NK-92 treated with Interleukin-12 subunit alpha and Interleukin-12 subunit beta, amount 100 ng/mL, for 24 hours (cell line): ENCODE measurements at regions not wholly inside any gene's neighbourhood (a gene's known extent, or its start where the extent isn't known, plus 50 kb on each side); places are given as distances from the start of the nearest gene placed in this dataset.

Source experiments
- DNase-seq: peaks from one replicate; lab custom pipeline; 2025; lab: John Stamatoyannopoulos, UW

- no peak for DNase-seq
Observed at GRCh38 chr5:124923131-124923530, 176.7 kb upstream of the ZNF608 start.

DNA sequence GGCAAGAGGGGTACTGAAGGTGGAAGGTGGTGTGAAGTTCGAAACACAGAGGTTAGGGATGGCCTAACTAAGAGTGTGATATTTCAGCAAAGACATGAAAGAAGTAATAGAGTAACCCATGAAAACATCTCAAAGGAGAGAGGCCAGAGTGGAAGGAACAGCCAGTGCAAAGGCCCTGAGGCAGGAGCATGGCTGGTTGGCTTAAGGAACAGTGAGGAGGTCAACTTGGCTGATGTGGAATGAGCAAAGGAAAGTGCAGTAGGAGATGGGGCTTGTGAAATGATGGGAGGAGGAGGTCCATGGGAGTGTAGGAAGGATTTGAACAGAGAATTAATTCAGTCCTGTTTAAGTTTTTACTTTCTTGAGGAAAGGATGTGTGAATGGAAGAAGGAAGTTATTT, 178.3 kb upstream of the ZNF608 start:
- no peak for DNase-seq

DNA sequence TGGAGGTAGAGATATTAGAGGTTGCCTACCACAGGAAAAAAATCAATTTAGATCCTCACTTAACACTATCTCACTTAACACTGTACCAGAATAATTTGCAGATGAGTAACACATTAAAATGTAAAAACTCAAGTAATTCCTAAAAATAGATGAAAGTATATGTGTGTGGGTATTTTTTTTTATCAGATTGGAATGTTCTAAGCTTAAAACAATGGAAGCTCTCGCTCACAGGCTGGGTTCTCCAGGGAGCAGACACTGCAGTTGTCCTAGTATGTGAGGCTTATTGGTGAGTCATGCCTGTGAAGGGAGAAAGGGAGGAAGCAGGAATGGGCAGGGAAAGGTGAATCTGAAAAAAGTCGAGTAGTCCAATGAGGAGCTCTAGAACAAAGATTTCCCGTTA, 181.3 kb upstream of the ZNF608 start:
- DNase-seq, result no peak

DNA sequence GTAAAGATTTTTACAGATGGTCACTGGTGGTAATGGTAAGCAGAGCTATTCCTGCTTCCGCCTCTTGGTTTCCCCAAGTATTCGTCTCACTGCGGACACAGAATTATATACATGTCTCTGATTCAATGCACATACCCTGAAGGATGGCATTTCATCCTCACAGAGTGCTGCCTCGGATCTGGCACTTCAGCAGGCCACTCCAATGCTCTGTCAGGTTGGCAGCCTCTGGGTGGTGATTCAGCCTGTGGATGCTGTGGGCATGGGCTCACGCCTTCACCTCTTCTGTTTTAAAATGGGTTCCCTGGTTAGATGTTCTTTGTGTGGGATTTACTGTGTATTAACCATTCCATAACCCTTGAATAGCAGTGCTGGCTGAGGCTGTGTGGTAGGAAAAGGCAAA, 182.6 kb upstream of the ZNF608 start:
- DNase-seq, result no peak

DNA sequence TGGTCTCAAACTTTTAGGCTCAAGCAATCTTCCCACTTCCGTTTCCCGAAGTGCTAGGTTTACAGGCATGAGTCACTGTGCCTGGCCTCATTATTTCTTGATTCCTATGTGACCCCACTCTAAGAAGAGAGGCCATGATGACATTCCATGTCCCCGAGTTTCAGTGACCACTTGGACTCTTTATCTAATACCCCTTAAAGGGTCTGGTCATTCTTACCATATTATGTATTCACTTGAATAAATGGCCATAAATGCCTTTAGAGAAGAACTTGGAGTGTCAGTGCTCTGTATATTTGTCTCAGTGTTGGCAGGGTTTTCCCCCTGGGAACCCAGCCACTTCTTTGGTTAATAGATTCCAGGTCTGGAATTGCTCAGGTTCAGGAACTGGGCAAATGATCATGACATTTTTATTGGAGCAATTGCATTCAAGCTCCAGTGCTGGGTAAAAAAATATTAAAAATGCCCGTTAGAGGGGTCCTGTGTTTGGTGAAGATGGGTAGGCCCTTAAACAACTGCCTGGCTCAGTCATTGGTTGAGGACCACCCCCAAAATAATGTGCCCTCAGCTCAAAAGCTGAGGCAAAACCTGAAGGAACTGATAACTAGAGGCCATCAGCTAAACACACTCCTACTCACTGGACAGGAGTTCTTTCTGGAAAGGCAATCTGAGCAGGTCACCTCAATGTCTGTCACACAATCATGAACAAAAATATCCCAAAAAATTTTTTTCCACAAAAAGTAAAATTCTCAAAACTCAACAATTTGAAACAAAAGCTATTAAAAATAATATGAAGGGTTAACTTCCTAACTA, 186.6 kb upstream of the ZNF608 start:
- no peak for DNase-seq

GRCh38 chr5:124935065-124935464, 188.6 kb upstream of the ZNF608 start:
- no peak for DNase-seq

- no peak for DNase-seq
Observed at GRCh38 chr5:124936626-124936933, 190.1 kb upstream of the ZNF608 start.

GRCh38 chr5:124941051-124942049, 194.9 kb upstream of the ZNF608 start:
- no peak for DNase-seq

DNA sequence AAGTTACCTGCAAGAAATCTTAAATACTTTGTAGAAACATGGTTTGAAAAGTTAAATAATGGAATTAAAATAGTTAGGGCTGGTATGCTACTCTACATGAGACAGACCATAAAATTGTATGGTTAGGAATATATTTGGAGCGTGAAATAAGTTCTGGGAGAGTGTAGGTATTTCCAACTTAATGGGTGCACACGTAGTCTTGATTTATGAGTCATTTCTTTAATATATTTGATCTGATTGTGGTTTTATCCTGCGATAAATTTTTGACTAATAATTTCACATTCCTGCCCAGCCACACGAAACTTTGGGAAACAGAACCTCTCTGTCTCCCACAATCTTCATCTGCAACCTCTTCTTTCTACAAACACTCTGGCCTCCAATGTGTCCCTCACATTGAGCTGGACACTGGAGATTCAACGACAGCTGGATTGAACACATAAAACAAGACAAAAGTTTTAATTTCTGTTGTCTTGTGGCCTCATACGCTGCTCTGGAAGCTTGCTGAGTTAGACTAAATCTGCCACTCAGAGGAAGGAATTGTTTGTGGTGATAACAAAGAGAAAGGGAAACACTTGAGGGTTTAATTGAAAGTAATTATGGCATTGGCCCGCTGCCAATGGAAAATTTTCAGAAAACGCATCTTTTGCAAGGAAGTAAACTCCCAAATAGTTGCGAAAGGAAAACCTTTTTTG, 201.8 kb upstream of the ZNF608 start:
- DNase-seq, result no peak

DNA sequence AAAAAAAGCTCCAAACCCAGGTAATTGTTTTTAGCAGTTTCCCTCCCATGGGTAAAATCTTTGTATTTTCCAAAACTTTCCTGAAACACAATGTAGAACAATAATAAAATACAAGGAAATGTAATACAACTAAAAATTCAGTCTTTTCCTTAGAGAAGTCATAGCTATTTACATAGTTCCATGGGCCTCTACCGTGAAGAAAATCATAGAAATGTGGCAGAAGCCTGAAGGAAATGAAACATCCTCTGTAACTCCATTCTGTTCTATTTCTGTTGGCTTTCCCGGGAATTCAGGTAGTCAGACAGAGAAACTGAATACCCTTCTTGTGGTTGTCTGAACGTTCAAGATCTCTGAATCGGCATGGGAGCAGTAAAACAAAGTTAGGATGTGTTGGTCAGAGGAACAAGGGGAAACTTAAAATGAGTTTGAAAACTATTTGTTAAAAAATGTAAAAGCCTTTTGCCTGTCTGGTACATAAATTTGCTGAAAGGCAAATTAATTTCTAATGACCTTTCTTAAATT, 202.4 kb upstream of the ZNF608 start:
- DNase-seq, result no peak

DNA sequence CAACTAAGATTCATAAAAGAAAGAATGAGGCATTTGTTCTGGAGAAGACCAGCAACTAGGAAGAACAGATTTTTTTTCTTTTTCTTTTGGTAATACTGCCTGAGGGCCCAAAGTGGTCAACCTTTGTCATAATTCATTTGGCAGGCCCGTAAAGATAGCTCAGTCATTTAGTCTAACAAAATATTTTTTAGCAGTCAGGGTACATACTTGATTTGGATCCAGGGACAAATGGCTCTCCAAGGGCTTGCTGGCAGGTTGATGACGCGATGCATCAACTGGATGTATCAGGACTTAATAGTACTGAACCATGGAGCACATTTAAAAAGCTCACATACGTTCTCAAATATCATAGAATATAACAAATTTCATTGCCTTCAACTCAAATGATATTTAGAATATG, 203.4 kb upstream of the ZNF608 start:
- DNase-seq, result no peak

- no peak for DNase-seq
Observed at GRCh38 chr5:124951105-124951504, 204.7 kb upstream of the ZNF608 start.

DNA sequence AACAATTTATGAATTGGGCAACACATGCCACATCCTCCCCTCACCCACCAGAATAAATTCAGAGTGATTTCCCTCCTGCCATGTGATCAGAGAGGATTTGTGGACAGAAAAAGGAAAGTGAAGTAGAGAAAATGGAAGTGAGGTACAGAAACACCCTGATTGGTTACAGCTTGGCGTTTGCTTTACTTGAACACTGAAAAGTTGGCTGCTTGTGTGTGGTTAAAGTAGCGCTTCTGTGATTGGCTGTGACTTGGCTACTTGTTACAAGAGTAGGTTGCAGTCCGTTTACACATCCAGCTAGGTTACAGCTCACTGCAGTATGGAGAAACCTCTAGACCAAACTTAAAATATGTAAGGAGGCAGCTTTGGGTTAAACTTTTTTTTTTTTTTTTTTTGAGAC, 205.2 kb upstream of the ZNF608 start:
- DNase-seq, result peak; percentile 20

DNA sequence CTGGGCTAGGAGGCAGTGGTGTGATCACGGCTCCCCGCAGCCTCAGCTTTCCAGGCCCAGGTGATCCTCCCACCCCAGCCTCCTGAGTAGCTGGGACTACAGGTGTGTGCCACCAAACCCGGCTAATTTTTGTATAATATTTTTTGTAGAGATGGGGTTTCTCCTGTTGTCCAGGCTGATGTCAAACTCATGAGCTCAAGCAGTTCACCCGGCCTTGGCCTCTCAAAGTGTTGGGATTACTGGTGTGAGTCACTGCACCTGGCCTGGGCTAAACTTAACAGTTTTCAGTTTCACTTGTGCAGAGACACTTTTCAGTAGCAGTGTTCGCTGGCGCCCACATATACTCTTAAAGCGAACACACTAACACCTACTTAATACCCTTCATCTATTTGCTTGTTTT, 205.6 kb upstream of the ZNF608 start:
- DNase-seq, result peak; percentile 23

GRCh38 chr5:124952566-124952965, 206.1 kb upstream of the ZNF608 start:
- DNase-seq, result no peak

DNA sequence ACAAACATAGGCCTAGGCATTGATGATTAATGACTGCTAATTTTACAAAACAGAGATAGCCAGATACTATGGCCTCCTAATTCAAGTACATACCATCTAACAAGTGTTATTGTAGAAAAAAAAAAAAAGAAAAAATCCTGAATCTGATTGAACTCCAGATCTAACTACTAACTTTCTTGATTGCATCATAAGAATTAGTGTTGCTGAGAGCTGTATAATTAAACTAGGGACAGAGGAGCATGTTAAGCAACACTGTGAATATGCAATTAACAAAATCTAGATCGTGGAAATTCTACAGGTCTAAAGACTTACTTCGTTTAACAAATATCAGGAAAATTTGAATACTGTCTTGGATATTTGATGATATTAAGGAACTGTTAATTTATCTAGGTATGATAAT, 208.3 kb upstream of the ZNF608 start:
- no peak for DNase-seq

- DNase-seq, result no peak
Observed at GRCh38 chr5:124956471-124957029, 210.1 kb upstream of the ZNF608 start.

DNA sequence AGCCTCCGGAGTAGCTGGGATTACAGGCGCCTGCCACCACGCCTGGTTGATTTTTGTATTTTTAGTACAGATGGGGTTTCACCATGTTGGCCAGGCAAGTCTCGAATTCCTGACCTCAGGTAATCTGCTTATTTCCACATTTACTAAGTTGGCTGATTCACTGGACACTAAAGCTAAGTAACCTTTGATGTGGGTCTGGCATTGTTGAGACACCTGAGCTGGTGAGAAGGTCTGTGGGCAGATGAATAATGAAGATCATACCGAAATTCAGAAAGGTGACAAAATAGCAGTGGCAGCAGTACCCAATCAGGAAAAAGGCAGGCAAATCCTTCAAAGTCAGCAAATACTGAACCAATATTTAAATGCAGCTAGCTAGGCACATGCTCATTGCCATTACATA, 210.6 kb upstream of the ZNF608 start:
- no peak for DNase-seq

DNA sequence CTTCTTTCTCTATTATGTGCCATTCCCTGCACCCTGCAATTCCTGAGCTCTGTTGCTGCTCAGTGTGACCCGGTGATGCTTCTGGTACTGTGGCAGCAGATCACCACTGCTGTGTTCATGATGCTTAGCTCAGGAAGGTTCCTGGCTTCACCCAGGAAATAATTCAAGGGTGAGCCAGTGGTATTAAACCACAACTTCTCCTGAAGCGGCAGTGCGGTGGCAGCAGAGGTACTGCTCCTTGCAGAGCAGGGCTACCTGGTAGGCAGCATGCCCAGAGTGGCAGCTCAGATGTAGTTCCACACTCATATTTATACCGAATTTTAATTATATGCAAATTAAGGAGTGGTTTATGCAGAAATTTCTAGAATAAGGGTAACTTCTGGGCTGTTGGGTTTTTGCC, 213.8 kb upstream of the ZNF608 start:
- DNase-seq, result no peak

- DNase-seq, result no peak
Observed at GRCh38 chr5:124961521-124961920, 215.1 kb upstream of the ZNF608 start.

- DNase-seq, result no peak
Observed at GRCh38 chr5:124962111-124962510, 215.7 kb upstream of the ZNF608 start.

DNA sequence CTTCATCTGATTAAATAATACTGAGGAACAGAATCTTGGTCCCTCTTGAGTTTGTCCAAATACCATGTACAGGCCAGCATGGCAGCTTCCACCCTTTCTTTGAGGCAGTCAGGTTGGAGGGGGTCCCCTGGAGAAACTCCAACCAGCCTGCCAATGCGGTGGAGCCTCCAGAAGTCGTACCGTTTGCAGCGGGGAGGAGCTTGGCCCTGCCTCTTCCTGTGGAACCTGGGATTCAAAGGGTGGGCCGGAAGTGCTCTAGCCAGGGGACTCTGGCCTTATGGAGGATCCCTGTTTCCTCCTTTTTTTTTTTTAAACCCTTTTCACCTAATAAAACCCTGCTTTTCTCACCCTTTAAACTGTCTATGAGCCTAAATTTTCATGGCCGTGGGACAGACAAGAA, 216.3 kb upstream of the ZNF608 start:
- no peak for DNase-seq
